AG09309 (cell line): ENCODE measurements at regions not wholly inside any gene's neighbourhood (a gene's known extent, or its start where the extent isn't known, plus 50 kb on each side); places are given as distances from the start of the nearest gene placed in this dataset.

Experiments
- DNase-seq: peaks from one replicate; pipeline ENCODE4 v3.0.0-alpha.2; 2010; ENCODE audit warnings: low read depth
- H3K4me3 ChIP-seq: 2 replicates; pipeline ENCODE4 v1.5.1; 2011; ENCODE audit warnings: mild to moderate bottlenecking, low read depth, low read length, moderate library complexity; ENCODE audit not compliant: control insufficient read depth
- CTCF ChIP-seq: IDR thresholded peaks from 2 replicates; pipeline ENCODE4 v1.5.1; 2011; ENCODE audit warnings: mild to moderate bottlenecking, low read depth, low read length, inconsistent platforms; ENCODE audit not compliant: insufficient read depth, control insufficient read depth; ENCODE audit errors: missing control alignments

DNA sequence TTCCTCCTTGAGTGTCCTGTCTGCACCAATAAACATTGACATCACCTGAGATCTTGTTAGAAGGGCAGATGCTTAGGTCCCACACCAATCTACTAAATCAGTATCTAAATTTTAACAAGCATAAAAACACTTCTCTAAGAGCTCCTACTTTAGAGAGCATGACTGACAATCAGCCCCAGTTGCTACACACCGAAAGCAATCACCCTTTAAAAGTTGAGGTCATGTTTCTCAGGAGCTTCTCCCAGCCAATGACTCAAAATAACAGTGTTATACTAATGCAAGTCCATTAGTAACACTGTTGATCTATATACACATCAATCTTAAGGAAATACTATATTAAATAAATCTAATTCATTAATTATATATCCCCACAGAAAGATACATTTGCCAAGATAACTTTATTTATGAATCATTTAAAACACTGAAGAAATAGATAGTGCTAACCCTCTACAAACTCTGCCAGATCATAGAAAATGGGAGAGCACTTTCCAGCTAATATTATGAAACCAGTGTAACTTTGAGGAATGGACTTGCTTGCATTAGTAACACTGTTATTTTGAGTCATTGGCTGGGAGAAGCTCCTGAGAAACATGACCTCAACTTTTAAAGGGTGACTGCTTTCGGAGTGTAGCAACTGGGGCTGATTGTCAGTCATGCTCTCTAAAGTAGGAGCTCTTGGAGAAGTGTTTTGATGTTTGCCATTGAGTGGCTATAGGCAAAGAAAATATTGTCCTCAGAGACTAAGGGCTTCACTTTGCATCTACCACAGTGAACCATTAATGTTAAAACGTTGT, 109.8 kb upstream of the HDX start:
- TF ChIP-seq CTCF: no peak
- no peak for DNase-seq
- H3K4me3 ChIP-seq: no peak overlapping the region

- H3K4me3 ChIP-seq: no peak overlapping the region
- TF ChIP-seq CTCF: no peak
- DNase-seq: no peak
Measured at GRCh38 chrX:84634201-84634782, 132.0 kb upstream of the HDX start.

DNA sequence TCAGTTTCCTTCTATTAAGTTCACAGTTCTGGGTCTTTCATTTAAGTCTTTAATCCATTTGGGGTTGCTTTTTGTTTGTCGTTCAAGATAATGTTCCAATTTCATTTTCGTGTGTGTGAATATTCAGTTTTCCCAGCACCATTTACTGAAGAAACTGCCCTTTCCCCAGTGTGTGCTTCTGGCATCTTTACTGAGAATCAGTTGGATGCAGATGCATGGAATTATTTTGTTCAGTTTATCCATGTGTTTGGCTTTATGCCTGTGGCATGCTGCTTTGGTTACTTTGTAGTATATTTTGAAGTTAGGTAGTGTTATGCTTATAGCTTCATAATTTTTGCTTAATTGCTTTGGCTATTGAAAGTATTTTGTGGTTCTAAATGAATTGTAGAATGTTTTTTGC, 163.8 kb upstream of the HDX start:
- no peak overlapping the region for H3K4me3 ChIP-seq
- TF ChIP-seq CTCF: no peak
- DNase-seq: no peak

DNA sequence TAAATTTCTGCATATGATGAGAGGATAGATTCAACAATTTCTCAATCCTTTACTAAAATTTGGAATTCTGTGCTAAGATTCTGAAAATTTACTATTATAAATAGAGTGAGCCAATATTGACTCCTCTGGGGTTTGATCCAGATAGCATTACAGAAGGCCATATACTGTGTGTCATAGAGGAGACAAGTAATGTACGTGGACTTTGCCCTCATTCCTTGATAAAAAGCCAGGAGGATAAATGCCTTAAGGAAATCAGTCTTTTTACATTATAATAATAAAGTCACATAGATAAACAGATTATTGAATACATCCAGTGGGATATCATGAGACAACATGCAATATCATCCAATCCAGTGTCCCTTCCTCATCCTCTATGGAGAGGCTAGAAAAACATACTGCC, 188.0 kb upstream of the HDX start:
- no peak for TF ChIP-seq CTCF
- H3K4me3 ChIP-seq: no peak overlapping the region
- DNase-seq: no peak

- no peak for TF ChIP-seq CTCF
- no peak for DNase-seq
- H3K4me3 ChIP-seq: no peak overlapping the region
Measured at GRCh38 chrX:84709987-84710386, 207.7 kb upstream of the HDX start.

DNA sequence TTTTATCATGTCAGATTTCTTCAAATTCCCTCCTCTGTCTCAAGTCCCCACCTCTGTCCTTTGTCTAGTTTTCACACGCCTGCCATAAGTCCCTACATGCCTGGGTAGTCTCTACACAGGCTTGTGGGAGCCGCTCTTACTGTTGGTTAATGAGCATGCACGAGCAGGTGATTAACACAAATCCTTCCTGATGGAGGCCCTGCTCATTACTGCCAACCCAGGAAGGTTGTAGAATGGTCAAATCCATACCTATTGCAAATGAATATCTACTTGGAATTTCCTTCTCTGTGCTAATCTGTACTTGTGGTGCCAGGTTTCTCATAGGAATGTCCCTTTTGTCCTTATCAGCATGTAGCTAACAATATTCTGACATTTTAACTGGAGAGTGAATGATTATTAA, 208.4 kb upstream of the HDX start:
- TF ChIP-seq CTCF: no peak
- no peak for DNase-seq
- no peak overlapping the region for H3K4me3 ChIP-seq
